ENCODE measurements at regions not wholly inside any gene's neighbourhood (a gene's known extent, or its start where the extent isn't known, plus 50 kb on each side); places are given as distances from the start of the nearest gene placed in this dataset.
"Not testable (repeated sequence)": the region's sequence is repeated elsewhere in the genome, so short reads cannot be mapped to it uniquely, and the experiment has no call there.

DNA sequence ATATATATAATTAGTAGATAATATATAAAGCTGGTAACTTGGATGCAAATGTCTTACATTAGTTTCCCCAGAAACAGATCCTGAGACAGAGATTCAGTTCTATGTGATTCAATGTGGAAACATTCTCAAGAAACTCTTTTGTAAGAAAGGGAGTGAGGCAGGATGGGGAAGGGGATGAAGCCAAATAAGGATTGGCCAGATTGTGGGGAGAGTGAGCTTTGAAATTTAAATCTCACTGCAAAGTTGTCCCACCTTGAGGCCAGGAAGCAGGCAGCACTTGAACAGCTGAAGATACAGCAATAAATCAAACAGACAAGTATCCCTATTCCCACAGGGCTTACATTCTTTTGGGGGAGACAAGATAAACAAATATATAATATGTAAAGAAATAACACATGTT lies 126.3 kb upstream of the HEY2 start (continued):
- TF ChIP-seq, protein P1, sequence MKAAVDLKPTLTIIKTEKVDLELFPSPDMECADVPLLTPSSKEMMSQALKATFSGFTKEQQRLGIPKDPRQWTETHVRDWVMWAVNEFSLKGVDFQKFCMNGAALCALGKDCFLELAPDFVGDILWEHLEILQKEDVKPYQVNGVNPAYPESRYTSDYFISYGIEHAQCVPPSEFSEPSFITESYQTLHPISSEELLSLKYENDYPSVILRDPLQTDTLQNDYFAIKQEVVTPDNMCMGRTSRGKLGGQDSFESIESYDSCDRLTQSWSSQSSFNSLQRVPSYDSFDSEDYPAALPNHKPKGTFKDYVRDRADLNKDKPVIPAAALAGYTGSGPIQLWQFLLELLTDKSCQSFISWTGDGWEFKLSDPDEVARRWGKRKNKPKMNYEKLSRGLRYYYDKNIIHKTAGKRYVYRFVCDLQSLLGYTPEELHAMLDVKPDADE (IDR thresholded peaks at IDR 0.05) = no peak
- no peak for TF ChIP-seq STAT1 (IDR thresholded peaks at IDR 0.05; ENCODE audit: unreplicated experiment)
- no peak for TF ChIP-seq NANOG (IDR thresholded peaks at IDR 0.05; ENCODE audit: borderline replicate concordance)
- TF ChIP-seq ZNF114 (CRISPR knock-in tag; IDR thresholded peaks at IDR 0.05) = no peak
- TF ChIP-seq ZNF331 (CRISPR knock-in tag; IDR thresholded peaks at IDR 0.05; ENCODE audit: low read depth) = no peak
- TF ChIP-seq, protein P2, sequence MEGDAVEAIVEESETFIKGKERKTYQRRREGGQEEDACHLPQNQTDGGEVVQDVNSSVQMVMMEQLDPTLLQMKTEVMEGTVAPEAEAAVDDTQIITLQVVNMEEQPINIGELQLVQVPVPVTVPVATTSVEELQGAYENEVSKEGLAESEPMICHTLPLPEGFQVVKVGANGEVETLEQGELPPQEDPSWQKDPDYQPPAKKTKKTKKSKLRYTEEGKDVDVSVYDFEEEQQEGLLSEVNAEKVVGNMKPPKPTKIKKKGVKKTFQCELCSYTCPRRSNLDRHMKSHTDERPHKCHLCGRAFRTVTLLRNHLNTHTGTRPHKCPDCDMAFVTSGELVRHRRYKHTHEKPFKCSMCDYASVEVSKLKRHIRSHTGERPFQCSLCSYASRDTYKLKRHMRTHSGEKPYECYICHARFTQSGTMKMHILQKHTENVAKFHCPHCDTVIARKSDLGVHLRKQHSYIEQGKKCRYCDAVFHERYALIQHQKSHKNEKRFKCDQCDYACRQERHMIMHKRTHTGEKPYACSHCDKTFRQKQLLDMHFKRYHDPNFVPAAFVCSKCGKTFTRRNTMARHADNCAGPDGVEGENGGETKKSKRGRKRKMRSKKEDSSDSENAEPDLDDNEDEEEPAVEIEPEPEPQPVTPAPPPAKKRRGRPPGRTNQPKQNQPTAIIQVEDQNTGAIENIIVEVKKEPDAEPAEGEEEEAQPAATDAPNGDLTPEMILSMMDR (conservative IDR thresholded peaks at IDR 0.05; ENCODE audit: low read depth in 2 of 2) = no peak
- no peak for TF ChIP-seq EZH2 (IDR thresholded peaks at IDR 0.05; ENCODE audit: low read depth, unreplicated experiment)
- no peak for TF ChIP-seq JUNB (IDR thresholded peaks at IDR 0.05; ENCODE audit: unreplicated experiment)
- no peak for TF ChIP-seq POLR2AphosphoS5 (IDR thresholded peaks at IDR 0.05; ENCODE audit: low read depth)

DNA sequence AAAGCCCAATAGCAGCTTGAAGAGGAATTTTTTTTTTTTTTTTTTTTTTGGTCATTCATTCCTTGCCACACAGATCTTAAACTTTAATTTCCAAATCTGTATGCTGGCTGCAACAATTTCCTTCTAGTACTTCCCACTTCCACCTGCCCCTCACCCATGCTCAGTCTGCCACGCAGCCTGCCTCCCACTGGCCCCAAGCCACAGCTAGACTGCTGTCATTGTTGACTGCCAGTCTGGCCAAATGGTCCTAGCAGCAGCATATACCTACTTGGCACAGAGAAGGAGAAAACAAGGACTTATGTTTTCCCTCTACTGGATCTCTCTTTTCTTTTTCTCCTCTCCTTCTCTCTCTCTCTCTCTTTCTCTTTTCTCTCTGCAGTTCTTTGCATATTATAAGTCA lies 118.3 kb upstream of the HEY2 start:
- Histone ChIP-seq H3K27ac (ENCODE audit: low read depth) (no peak overlapping the region), H3K4me3 (no peak overlapping the region), H3F3A (replicated peaks; ENCODE audit: low read depth) (no peaks in the 10 kb centered on the region), H3K4me2 (no peak overlapping the region), H3K27me3 (ENCODE audit: insufficient read depth) (no peaks in the 10 kb centered on the region), H3K9me2 (ENCODE audit: insufficient read depth) (peaks cover 3% of the 10 kb centered on the region; the same call in 1 of the 2 replicates), H3K36me3 (ENCODE audit: insufficient read depth) (no peaks in the 10 kb centered on the region), H3K4me1 (ENCODE audit: insufficient read depth) (no peaks in the 10 kb centered on the region), H3K79me2 (replicated peaks; ENCODE audit: insufficient read depth) (no peaks in the 10 kb centered on the region), H2AFZ (no peak overlapping the region), H4K20me1 (replicated peaks; ENCODE audit: insufficient read depth) (no peaks in the 10 kb centered on the region)
- no peaks in the 10 kb centered on the region; the same call in 2 of the 3 replicates for H3K9me3 Mint-ChIP-seq
- H3K27ac Mint-ChIP-seq = no peak overlapping the region
- no peak for TF ChIP-seq POLR2AphosphoS5 (IDR thresholded peaks at IDR 0.05; ENCODE audit: low read depth)
- TF ChIP-seq, protein P2 (conservative IDR thresholded peaks at IDR 0.05; ENCODE audit: low read depth in 2 of 2) = peak; percentile 7 to 31; a peak in 1 of 4 replicates
- no peak for TF ChIP-seq CREB1 (CRISPR knock-in tag; IDR thresholded peaks at IDR 0.05; ENCODE audit: low read depth)
- TF ChIP-seq, protein P1 (IDR thresholded peaks at IDR 0.05) = no peak
- peaks cover 2% of the 10 kb centered on the region for H3K27me3 Mint-ChIP-seq (ENCODE audit: insufficient read depth, low read depth, poor library complexity)
- no peak overlapping the region for H3K4me3 Mint-ChIP-seq
- no peak for DNase-seq (ENCODE audit: low spot score)
- peaks cover 3% of the 10 kb centered on the region; the same call in 2 of the 3 replicates for H3K4me1 Mint-ChIP-seq
- H3K36me3 Mint-ChIP-seq (ENCODE audit: low read depth) = no peaks in the 10 kb centered on the region
- peak; percentile 44; the same call in 1 of the 3 replicates for ATAC-seq

DNA sequence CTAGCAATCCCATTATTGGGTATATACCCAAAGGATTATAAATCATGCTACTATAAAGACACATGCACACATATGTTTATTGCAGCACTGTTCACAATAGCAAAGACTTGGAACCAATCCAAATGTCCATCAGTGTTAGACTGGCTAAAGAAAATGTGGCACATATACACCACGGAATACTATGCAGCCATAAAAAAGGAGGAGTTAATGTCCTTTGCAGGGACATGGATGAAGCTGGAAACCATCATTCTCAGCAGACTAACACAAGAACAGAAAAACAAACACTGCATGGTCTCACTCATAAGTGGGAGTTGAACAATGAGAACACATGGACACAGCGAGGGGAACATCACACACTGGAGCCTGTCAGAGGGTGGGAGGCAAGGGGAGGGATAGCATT lies 113.4 kb upstream of the HEY2 start:
- H3K27me3 Mint-ChIP-seq (ENCODE audit: insufficient read depth, low read depth, poor library complexity) = not testable (repeated sequence)

More for the DNA sequence above, 113.4 kb upstream of the HEY2 start:
- H3K27ac Mint-ChIP-seq; ATAC-seq; H3K79me2 ChIP-seq (replicated peaks; ENCODE audit: insufficient read depth); H3K9me3 Mint-ChIP-seq; H3K36me3 ChIP-seq (ENCODE audit: insufficient read depth); H3F3A ChIP-seq (replicated peaks; ENCODE audit: low read depth); H3K4me3 ChIP-seq; H2AFZ ChIP-seq; H3K36me3 Mint-ChIP-seq (ENCODE audit: low read depth); H3K9me2 ChIP-seq (ENCODE audit: insufficient read depth); H3K27me3 ChIP-seq (ENCODE audit: insufficient read depth); H3K4me1 Mint-ChIP-seq; H3K4me3 Mint-ChIP-seq; H3K4me1 ChIP-seq (ENCODE audit: insufficient read depth); H3K27ac ChIP-seq (ENCODE audit: low read depth); H4K20me1 ChIP-seq (replicated peaks; ENCODE audit: insufficient read depth); DNase-seq (ENCODE audit: low spot score); H3K4me2 ChIP-seq: not testable (repeated sequence)

All from GM23338 (cell line).